ENCODE measurements at regions not wholly inside any gene's neighbourhood (a gene's known extent, or its start where the extent isn't known, plus 50 kb on each side); places are given as distances from the start of the nearest gene placed in this dataset.

GRCh38 chrX:26597981-26598380, 382.0 kb downstream of the MAGEB5 start:
- Histone ChIP-seq H3K4me3 (no peak overlapping the region), H3K4me1 (no peaks in the 10 kb centered on the region), H3K36me3 (no peaks in the 10 kb centered on the region), H3K27me3 (no peaks in the 10 kb centered on the region), H3K9me3 (no peaks in the 10 kb centered on the region), H3K27ac (no peak overlapping the region)
- TF ChIP-seq POLR2A (IDR thresholded peaks at IDR 0.05) = no peak
- TF ChIP-seq, protein P1, sequence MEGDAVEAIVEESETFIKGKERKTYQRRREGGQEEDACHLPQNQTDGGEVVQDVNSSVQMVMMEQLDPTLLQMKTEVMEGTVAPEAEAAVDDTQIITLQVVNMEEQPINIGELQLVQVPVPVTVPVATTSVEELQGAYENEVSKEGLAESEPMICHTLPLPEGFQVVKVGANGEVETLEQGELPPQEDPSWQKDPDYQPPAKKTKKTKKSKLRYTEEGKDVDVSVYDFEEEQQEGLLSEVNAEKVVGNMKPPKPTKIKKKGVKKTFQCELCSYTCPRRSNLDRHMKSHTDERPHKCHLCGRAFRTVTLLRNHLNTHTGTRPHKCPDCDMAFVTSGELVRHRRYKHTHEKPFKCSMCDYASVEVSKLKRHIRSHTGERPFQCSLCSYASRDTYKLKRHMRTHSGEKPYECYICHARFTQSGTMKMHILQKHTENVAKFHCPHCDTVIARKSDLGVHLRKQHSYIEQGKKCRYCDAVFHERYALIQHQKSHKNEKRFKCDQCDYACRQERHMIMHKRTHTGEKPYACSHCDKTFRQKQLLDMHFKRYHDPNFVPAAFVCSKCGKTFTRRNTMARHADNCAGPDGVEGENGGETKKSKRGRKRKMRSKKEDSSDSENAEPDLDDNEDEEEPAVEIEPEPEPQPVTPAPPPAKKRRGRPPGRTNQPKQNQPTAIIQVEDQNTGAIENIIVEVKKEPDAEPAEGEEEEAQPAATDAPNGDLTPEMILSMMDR (IDR thresholded peaks at IDR 0.05) = no peak
- no peak for DNase-seq

- Histone ChIP-seq H3K4me3 (no peak overlapping the region), H3K4me1 (no peaks in the 10 kb centered on the region), H3K9me3 (no peaks in the 10 kb centered on the region), H3K27ac (no peak overlapping the region), H3K27me3 (no peaks in the 10 kb centered on the region), H3K36me3 (no peaks in the 10 kb centered on the region)
- TF ChIP-seq POLR2A (IDR thresholded peaks at IDR 0.05) = no peak
- TF ChIP-seq, protein P1 (IDR thresholded peaks at IDR 0.05) = no peak
- no peak for DNase-seq
Observed at GRCh38 chrX:26590849-26591248, 374.9 kb downstream of the MAGEB5 start.

GRCh38 chrX:26586570-26586969, 370.6 kb downstream of the MAGEB5 start:
- Histone ChIP-seq H3K27ac (no peak overlapping the region), H3K36me3 (no peaks in the 10 kb centered on the region), H3K4me1 (no peaks in the 10 kb centered on the region), H3K4me3 (no peak overlapping the region), H3K9me3 (no peaks in the 10 kb centered on the region), H3K27me3 (no peaks in the 10 kb centered on the region)
- no peak for TF ChIP-seq POLR2A (IDR thresholded peaks at IDR 0.05)
- TF ChIP-seq, protein P1 (IDR thresholded peaks at IDR 0.05) = no peak
- no peak for DNase-seq

GRCh38 chrX:26581091-26581490, 365.1 kb downstream of the MAGEB5 start:
- H3K4me1 ChIP-seq = no peaks in the 10 kb centered on the region
- H3K4me3 ChIP-seq = no peak overlapping the region
- H3K9me3 ChIP-seq = no peaks in the 10 kb centered on the region
- no peaks in the 10 kb centered on the region for H3K27me3 ChIP-seq
- H3K36me3 ChIP-seq = no peaks in the 10 kb centered on the region
- DNase-seq = no peak
- TF ChIP-seq, protein P1 (IDR thresholded peaks at IDR 0.05) = no peak
- no peak for TF ChIP-seq POLR2A (IDR thresholded peaks at IDR 0.05)
- H3K27ac ChIP-seq = no peak overlapping the region

- TF ChIP-seq, protein P1 (IDR thresholded peaks at IDR 0.05) = no peak
- TF ChIP-seq POLR2A (IDR thresholded peaks at IDR 0.05) = no peak
- DNase-seq = no peak
- Histone ChIP-seq H3K27me3 (no peaks in the 10 kb centered on the region), H3K9me3 (no peaks in the 10 kb centered on the region), H3K4me1 (no peaks in the 10 kb centered on the region), H3K36me3 (no peaks in the 10 kb centered on the region), H3K4me3 (no peak overlapping the region), H3K27ac (no peak overlapping the region)
Observed at GRCh38 chrX:26580021-26580420, 364.1 kb downstream of the MAGEB5 start.

GRCh38 chrX:26574234-26574633, 358.3 kb downstream of the MAGEB5 start:
- Histone ChIP-seq H3K27me3 (no peaks in the 10 kb centered on the region), H3K36me3 (no peaks in the 10 kb centered on the region), H3K4me1 (no peaks in the 10 kb centered on the region), H3K4me3 (no peak overlapping the region), H3K27ac (no peak overlapping the region), H3K9me3 (no peaks in the 10 kb centered on the region)
- TF ChIP-seq, protein P1 (IDR thresholded peaks at IDR 0.05) = no peak
- no peak for TF ChIP-seq POLR2A (IDR thresholded peaks at IDR 0.05)
- no peak for DNase-seq

All from Peyer's patch (tissue), 4 donors.